ENCODE measurements at regions not wholly inside any gene's neighbourhood (a gene's known extent, or its start where the extent isn't known, plus 50 kb on each side); places are given as distances from the start of the nearest gene placed in this dataset.
"Not testable (repeated sequence)": the region's sequence is repeated elsewhere in the genome, so short reads cannot be mapped to it uniquely, and the experiment has no call there.

DNA sequence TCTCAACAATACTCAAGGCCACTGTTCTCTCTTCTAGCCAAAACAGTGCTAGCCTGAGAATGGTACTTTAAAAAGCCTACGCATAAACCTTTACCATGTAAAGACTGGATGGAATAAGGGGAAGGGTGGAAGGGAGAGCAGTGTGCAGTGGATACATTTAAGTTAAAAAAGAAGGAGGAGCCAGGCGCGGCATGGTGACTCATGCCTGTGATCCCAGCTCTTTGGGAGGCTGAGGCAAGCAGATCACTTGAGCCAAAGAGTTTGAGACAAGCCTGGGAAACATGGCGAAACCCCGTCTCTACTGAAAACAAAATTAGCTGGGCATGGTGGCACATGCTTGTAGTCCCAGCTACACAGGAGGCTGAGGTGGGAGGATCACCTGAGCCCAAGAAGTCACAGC is 127.7 kb upstream of the KIF2A start:
- WGBS, 2 experiments (ENCODE audit: insufficient coverage in 2 of 2) = 75 to 88% methylated on average over 4 to 5 of the region's 5 CpGs
- H3K9me3 ChIP-seq (ENCODE audit: control insufficient read depth, low read length) = no peaks in the 10 kb centered on the region

DNA sequence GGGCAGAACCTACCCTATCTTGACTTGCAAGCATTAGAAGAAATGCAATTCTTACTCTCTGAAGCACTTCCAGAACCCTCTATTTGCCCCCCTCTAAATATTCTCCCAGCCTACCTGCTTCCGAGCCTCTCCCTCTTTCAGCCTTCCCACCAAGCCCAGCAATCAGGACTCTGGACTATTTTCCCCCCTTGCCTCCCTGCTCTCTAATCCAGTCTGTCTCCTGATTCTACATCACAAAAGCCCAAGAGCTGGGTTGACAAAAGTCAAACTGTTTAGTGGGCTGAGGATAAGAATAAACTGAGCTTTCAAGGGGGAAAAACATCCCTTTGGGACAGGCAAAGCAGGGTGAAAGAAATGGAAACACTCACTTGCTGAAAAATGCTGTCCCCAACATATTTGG is 123.2 kb upstream of the KIF2A start:
- Histone ChIP-seq H3K27ac (ENCODE audit: low read depth, low read length, severe bottlenecking) (no peak overlapping the region), H3K4me1 (ENCODE audit: control insufficient read depth, insufficient read depth, low read length, poor library complexity, severe bottlenecking) (no peaks in the 10 kb centered on the region), H3K36me3 (ENCODE audit: control insufficient read depth, insufficient read depth, low read length) (no peaks in the 10 kb centered on the region), H3K4me3 (ENCODE audit: extremely low read depth, insufficient read depth, low read length, poor library complexity, severe bottlenecking) (no peak overlapping the region), H3K9me3 (ENCODE audit: control insufficient read depth, low read length) (no peaks in the 10 kb centered on the region)
- 78 to 86% methylated on average over 1 of the region's 1 CpG for WGBS, 2 experiments (ENCODE audit: insufficient coverage in 2 of 2)

More for the DNA sequence above, 127.7 kb upstream of the KIF2A start:
- Histone ChIP-seq H3K36me3 (ENCODE audit: control insufficient read depth, insufficient read depth, low read length) (no peaks in the 10 kb centered on the region), H3K4me1 (ENCODE audit: control insufficient read depth, insufficient read depth, low read length, poor library complexity, severe bottlenecking) (no peaks in the 10 kb centered on the region), H3K4me3 (ENCODE audit: extremely low read depth, insufficient read depth, low read length, poor library complexity, severe bottlenecking) (no peak overlapping the region), H3K27ac (ENCODE audit: low read depth, low read length, severe bottlenecking) (no peak overlapping the region)

DNA sequence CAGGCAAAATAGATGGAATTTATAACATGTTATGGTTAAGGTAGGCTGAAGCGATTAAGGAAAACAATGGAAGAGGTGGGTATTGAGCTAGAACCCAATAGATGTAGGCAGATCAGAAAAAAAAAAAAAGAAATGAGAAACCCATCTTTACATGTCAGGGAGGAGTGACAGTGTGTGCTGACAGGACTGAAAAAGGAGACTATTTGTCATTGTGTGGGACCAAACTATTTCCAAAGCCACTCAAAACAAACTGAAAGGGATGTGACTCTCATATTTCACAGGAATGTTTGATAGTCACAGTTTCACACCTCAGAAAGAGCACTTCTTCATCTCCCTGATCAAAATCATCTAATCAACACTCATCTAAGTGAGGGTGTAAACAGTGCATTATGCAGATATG is 122.3 kb upstream of the KIF2A start:
- Histone ChIP-seq H3K27ac (ENCODE audit: low read depth, low read length, severe bottlenecking) (no peak overlapping the region), H3K4me1 (ENCODE audit: control insufficient read depth, insufficient read depth, low read length, poor library complexity, severe bottlenecking) (no peaks in the 10 kb centered on the region), H3K9me3 (ENCODE audit: control insufficient read depth, low read length) (no peaks in the 10 kb centered on the region), H3K36me3 (ENCODE audit: control insufficient read depth, insufficient read depth, low read length) (no peaks in the 10 kb centered on the region), H3K4me3 (ENCODE audit: extremely low read depth, insufficient read depth, low read length, poor library complexity, severe bottlenecking) (no peak overlapping the region)
- 78 to 100% methylated on average over 1 of the region's 1 CpG for WGBS, 2 experiments (ENCODE audit: insufficient coverage in 2 of 2)

- Histone ChIP-seq H3K36me3 (ENCODE audit: control insufficient read depth, insufficient read depth, low read length) (no peaks in the 10 kb centered on the region), H3K4me3 (ENCODE audit: extremely low read depth, insufficient read depth, low read length, poor library complexity, severe bottlenecking) (no peak overlapping the region), H3K27ac (ENCODE audit: low read depth, low read length, severe bottlenecking) (no peak overlapping the region), H3K4me1 (ENCODE audit: control insufficient read depth, insufficient read depth, low read length, poor library complexity, severe bottlenecking) (no peaks in the 10 kb centered on the region), H3K9me3 (ENCODE audit: control insufficient read depth, low read length) (no peaks in the 10 kb centered on the region)
- 100% methylated on average over 1 of the region's 1 CpG; no CpG with 5 or more reads in 1 of the 2 experiments for WGBS, 2 experiments (ENCODE audit: insufficient coverage in 2 of 2)
Measured at GRCh38 chr5:62184444-62184843, 121.6 kb upstream of the KIF2A start.

DNA sequence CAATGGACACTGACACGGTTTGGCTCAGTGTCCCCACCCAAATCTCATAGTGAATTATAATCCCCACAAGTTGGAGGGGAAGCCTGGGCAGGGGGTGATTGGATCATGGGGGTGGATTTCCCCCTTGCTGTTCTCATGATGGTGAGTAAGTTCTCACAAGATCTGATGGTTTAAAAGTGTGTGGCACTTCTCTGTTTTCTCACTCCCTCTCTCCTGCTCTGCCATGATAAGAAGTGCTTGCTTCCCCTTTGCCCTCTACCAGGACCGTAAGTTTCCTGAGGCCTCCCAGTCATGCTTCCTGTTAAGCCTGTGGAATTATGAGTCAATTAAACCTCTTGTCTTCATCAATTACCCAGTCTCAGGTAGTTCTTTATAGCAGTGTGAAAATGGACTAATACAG is 115.8 kb upstream of the KIF2A start:
- no peaks in the 10 kb centered on the region for H3K4me1 ChIP-seq (ENCODE audit: control insufficient read depth, insufficient read depth, low read length, poor library complexity, severe bottlenecking)
- no peak overlapping the region for H3K27ac ChIP-seq (ENCODE audit: low read depth, low read length, severe bottlenecking)
- 80% methylated on average over 1 of the region's 2 CpGs; no CpG with 5 or more reads in 1 of the 2 experiments for WGBS, 2 experiments (ENCODE audit: insufficient coverage in 2 of 2)
- peaks cover 10% of the 10 kb centered on the region for H3K9me3 ChIP-seq (ENCODE audit: control insufficient read depth, low read length)
- no peaks in the 10 kb centered on the region for H3K36me3 ChIP-seq (ENCODE audit: control insufficient read depth, insufficient read depth, low read length)
- no peak overlapping the region for H3K4me3 ChIP-seq (ENCODE audit: extremely low read depth, insufficient read depth, low read length, poor library complexity, severe bottlenecking)

DNA sequence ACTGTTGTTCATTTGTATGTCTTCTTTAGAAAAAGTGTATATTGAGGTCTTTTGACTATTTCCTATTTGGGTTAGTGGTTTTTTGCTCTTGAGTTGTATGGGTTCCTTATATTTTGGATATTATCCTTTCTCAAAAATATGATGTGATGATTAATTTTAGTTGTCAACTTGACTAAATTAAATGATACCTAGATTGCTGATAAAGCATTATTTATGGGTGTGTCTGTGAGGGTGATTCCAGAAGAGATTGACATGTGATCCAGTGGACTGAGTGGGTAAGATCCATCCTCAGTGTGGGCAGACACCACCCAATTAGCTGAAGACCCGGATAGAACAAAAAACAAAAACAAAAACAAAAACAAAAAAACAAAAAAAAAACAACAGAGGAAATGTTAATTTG is 115.1 kb upstream of the KIF2A start:
- no peak overlapping the region for H3K4me3 ChIP-seq (ENCODE audit: extremely low read depth, insufficient read depth, low read length, poor library complexity, severe bottlenecking)
- H3K4me1 ChIP-seq (ENCODE audit: control insufficient read depth, insufficient read depth, low read length, poor library complexity, severe bottlenecking) = no peaks in the 10 kb centered on the region
- WGBS, 2 experiments (ENCODE audit: insufficient coverage in 2 of 2) = no CpG with 5 or more reads among the region's 1 CpG
- H3K27ac ChIP-seq (ENCODE audit: low read depth, low read length, severe bottlenecking) = no peak overlapping the region
- no peaks in the 10 kb centered on the region for H3K36me3 ChIP-seq (ENCODE audit: control insufficient read depth, insufficient read depth, low read length)
- H3K9me3 ChIP-seq (ENCODE audit: control insufficient read depth, low read length) = peaks cover 10% of the 10 kb centered on the region

DNA sequence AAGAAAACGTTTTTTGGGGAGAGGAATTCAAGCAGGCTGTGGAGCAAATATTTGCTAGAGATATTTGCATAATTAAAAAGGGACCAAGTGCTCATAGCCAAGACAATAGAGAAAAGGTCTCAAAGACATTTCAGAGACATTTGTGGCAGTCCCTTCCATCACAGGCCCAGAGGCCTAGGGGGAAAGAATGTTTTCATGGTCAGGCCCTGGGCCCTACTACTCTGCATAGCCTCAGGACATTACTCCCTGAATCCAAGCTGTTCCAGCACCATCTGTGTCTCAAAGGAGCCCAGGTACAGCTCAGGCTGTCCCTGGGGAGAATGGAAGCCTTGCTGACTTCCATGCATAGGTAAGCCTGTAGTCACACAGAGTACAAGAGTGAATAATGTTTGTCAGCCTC is 113.0 kb upstream of the KIF2A start:
- peaks cover 10% of the 10 kb centered on the region for H3K9me3 ChIP-seq (ENCODE audit: control insufficient read depth, low read length)
- no peaks in the 10 kb centered on the region for H3K36me3 ChIP-seq (ENCODE audit: control insufficient read depth, insufficient read depth, low read length)
- H3K27ac ChIP-seq (ENCODE audit: low read depth, low read length, severe bottlenecking) = no peak overlapping the region
- WGBS, 2 experiments (ENCODE audit: insufficient coverage in 2 of 2) = 62 to 67% methylated on average over 1 of the region's 1 CpG
- no peak overlapping the region for H3K4me3 ChIP-seq (ENCODE audit: extremely low read depth, insufficient read depth, low read length, poor library complexity, severe bottlenecking)
- no peaks in the 10 kb centered on the region for H3K4me1 ChIP-seq (ENCODE audit: control insufficient read depth, insufficient read depth, low read length, poor library complexity, severe bottlenecking)

DNA sequence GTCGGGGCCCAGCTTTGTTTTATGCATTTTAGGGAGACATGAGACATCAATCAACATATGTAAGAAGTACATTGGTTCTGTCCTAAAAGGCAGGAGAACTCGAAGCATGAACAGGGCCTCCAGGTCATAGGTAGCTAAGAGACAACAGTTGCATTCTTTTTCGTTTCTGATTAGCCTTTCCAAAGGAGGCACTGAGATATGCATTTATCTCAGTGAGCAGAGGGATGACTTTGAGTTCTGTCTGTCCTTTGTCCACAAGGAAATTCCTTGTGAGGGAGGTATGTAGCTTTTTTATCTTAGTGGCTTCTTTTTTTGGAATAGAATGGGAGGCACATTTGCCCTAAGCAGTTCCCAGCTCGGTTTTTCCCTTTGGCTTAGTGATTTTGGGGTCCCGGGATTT is 109.5 kb upstream of the KIF2A start:
- 88 to 95% methylated on average over 3 to 5 of the region's 5 CpGs for WGBS, 2 experiments (ENCODE audit: insufficient coverage in 2 of 2)
- H3K36me3 ChIP-seq (ENCODE audit: control insufficient read depth, insufficient read depth, low read length); H3K4me3 ChIP-seq (ENCODE audit: extremely low read depth, insufficient read depth, low read length, poor library complexity, severe bottlenecking): not testable (repeated sequence)

GRCh38 chr5:62197697-62198096 is 108.3 kb upstream of the KIF2A start:
- Histone ChIP-seq H3K36me3 (ENCODE audit: control insufficient read depth, insufficient read depth, low read length) (no peaks in the 10 kb centered on the region), H3K4me1 (ENCODE audit: control insufficient read depth, insufficient read depth, low read length, poor library complexity, severe bottlenecking) (no peaks in the 10 kb centered on the region), H3K4me3 (ENCODE audit: extremely low read depth, insufficient read depth, low read length, poor library complexity, severe bottlenecking) (no peak overlapping the region), H3K9me3 (ENCODE audit: control insufficient read depth, low read length) (peaks cover 8% of the 10 kb centered on the region), H3K27ac (ENCODE audit: low read depth, low read length, severe bottlenecking) (no peak overlapping the region)
- 63 to 100% methylated on average over 1 to 2 of the region's 2 CpGs for WGBS, 2 experiments (ENCODE audit: insufficient coverage in 2 of 2)

More for the DNA sequence above, 109.5 kb upstream of the KIF2A start:
- H3K4me1 ChIP-seq (ENCODE audit: control insufficient read depth, insufficient read depth, low read length, poor library complexity, severe bottlenecking); H3K27ac ChIP-seq (ENCODE audit: low read depth, low read length, severe bottlenecking): not testable (repeated sequence)
- peaks cover 10% of the 10 kb centered on the region for H3K9me3 ChIP-seq (ENCODE audit: control insufficient read depth, low read length)

GRCh38 chr5:62198421-62198820 is 107.6 kb upstream of the KIF2A start:
- H3K4me1 ChIP-seq (ENCODE audit: control insufficient read depth, insufficient read depth, low read length, poor library complexity, severe bottlenecking) = no peaks in the 10 kb centered on the region
- 83% methylated on average over 1 of the region's 2 CpGs; no CpG with 5 or more reads in 1 of the 2 experiments for WGBS, 2 experiments (ENCODE audit: insufficient coverage in 2 of 2)
- peaks cover under 1% of the 10 kb centered on the region for H3K9me3 ChIP-seq (ENCODE audit: control insufficient read depth, low read length)
- H3K27ac ChIP-seq (ENCODE audit: low read depth, low read length, severe bottlenecking) = no peak overlapping the region
- no peaks in the 10 kb centered on the region for H3K36me3 ChIP-seq (ENCODE audit: control insufficient read depth, insufficient read depth, low read length)
- no peak overlapping the region for H3K4me3 ChIP-seq (ENCODE audit: extremely low read depth, insufficient read depth, low read length, poor library complexity, severe bottlenecking)

DNA sequence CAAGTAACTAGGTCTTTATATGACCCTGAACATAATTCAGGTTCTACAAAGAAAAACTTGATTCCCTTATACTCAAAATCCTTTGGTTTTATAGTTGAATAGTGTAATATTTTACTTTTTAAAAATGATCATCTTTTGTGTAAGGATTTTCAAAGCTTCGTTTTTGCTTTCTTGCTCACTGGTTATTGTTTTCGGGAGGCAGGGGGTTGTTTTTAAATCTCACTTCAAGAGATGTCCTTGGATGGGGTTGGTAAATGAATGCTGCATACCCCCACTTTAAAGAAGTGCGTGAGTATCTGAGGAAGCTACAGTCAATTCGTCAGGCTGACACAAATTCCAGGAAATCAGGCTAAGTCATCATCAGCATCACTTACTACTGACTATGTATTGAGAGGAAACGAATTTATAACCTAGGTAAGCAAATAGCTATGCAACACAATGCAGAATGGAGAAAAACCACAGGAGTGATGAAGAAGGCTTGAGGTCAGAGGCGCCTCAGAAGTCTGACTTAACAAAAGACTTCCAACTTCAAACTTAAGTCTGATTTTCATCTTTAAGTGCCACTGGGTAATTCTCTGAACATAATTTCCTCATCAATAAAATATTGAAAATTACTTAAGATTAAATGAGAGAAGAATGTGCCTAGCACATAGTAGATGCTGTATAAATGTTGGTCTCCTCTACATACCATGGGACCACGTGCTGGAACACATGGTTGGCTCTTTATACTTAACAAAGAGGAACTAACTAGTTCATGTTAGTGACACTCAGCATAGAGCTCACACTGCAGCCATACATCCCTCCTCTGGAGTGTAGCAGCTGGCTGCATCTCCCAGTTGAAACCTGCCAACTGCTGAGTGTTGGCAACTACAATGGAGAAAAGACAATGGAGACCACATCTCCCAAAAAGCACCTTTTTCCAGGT is 106.0 kb upstream of the KIF2A start:
- no peaks in the 10 kb centered on the region for H3K9me3 ChIP-seq (ENCODE audit: control insufficient read depth, low read length)
- 78% methylated on average over 6 of the region's 7 CpGs; no CpG with 5 or more reads in 1 of the 2 experiments for WGBS, 2 experiments (ENCODE audit: insufficient coverage in 2 of 2)
- no peak overlapping the region for H3K27ac ChIP-seq (ENCODE audit: low read depth, low read length, severe bottlenecking)
- no peak overlapping the region for H3K4me3 ChIP-seq (ENCODE audit: extremely low read depth, insufficient read depth, low read length, poor library complexity, severe bottlenecking)
- no peaks in the 10 kb centered on the region for H3K4me1 ChIP-seq (ENCODE audit: control insufficient read depth, insufficient read depth, low read length, poor library complexity, severe bottlenecking)
- H3K36me3 ChIP-seq (ENCODE audit: control insufficient read depth, insufficient read depth, low read length) = no peaks in the 10 kb centered on the region

Measured in mesodermal cell (in vitro differentiated cells).